ENCODE measurements at regions not wholly inside any gene's neighbourhood (a gene's known extent, or its start where the extent isn't known, plus 50 kb on each side); places are given as distances from the start of the nearest gene placed in this dataset.

- no peak for DNase-seq (ENCODE audit: extremely low spot score)
- ChIA-PET CTCF (interaction anchor here (1.1 to 1.5 kb wide), 2 partner anchors 15 to 64 kb away, joined by 3 read pairs; no protein-coding TSS in a partner anchor), POLR2A (no interaction called here)
- TF ChIP-seq CTCF (IDR thresholded peaks at IDR 0.05; ENCODE audit: control extremely low read depth, extremely low read depth, low read depth, missing control alignments), result no peak
Measured at GRCh38 chr10:78844960-78845607, 223.7 kb upstream of the ZMIZ1 start.

GRCh38 chr10:78846071-78846470, 222.7 kb upstream of the ZMIZ1 start:
- no peak for DNase-seq (ENCODE audit: extremely low spot score)
- no peak for TF ChIP-seq CTCF (IDR thresholded peaks at IDR 0.05; ENCODE audit: control extremely low read depth, extremely low read depth, low read depth, missing control alignments)
- POLR2A ChIA-PET, result no interaction called here
- CTCF ChIA-PET, result interaction anchor here (1.1 to 1.5 kb wide), 2 partner anchors 16 to 63 kb away, joined by 3 read pairs; no protein-coding TSS in a partner anchor

GRCh38 chr10:78846760-78847159, 222.0 kb upstream of the ZMIZ1 start:
- DNase-seq (ENCODE audit: extremely low spot score), result no peak
- ChIA-PET CTCF (interaction anchor here (1.5 kb wide), 1 partner anchor 62 kb away, joined by 3 read pairs; no protein-coding TSS in a partner anchor), POLR2A (no interaction called here)
- TF ChIP-seq CTCF (IDR thresholded peaks at IDR 0.05; ENCODE audit: control extremely low read depth, extremely low read depth, low read depth, missing control alignments), result no peak

GRCh38 chr10:78847485-78847884, 221.3 kb upstream of the ZMIZ1 start:
- DNase-seq (ENCODE audit: extremely low spot score), result no peak
- ChIA-PET CTCF (interaction anchor here (1.6 kb wide), 1 partner anchor 18 kb away, joined by 3 read pairs; no protein-coding TSS in a partner anchor), POLR2A (no interaction called here)
- no peak for TF ChIP-seq CTCF (IDR thresholded peaks at IDR 0.05; ENCODE audit: control extremely low read depth, extremely low read depth, low read depth, missing control alignments)

GRCh38 chr10:78849115-78849514, 219.7 kb upstream of the ZMIZ1 start:
- CTCF ChIA-PET, result interaction anchor here (1.2 to 2.0 kb wide), 4 partner anchors 41 to 348 kb away, joined by 3 to 6 read pairs (median 4); no protein-coding TSS in a partner anchor
- no peak for DNase-seq (ENCODE audit: extremely low spot score)
- POLR2A ChIA-PET, result no interaction called here
- no peak for TF ChIP-seq CTCF (IDR thresholded peaks at IDR 0.05; ENCODE audit: control extremely low read depth, extremely low read depth, low read depth, missing control alignments)

- POLR2A ChIA-PET, result no interaction called here
- TF ChIP-seq CTCF (IDR thresholded peaks at IDR 0.05; ENCODE audit: control extremely low read depth, extremely low read depth, low read depth, missing control alignments), result no peak
- DNase-seq (ENCODE audit: extremely low spot score), result no peak
- CTCF ChIA-PET, result interaction anchor here (0.9 to 2.0 kb wide), 6 partner anchors 10 to 348 kb away, joined by 3 to 6 read pairs (median 4); no protein-coding TSS in a partner anchor
Measured at GRCh38 chr10:78849731-78850130, 219.0 kb upstream of the ZMIZ1 start.

Data from GM10248 (cell line).